ENCODE measurements at regions not wholly inside any gene's neighbourhood (a gene's known extent, or its start where the extent isn't known, plus 50 kb on each side); places are given as distances from the start of the nearest gene placed in this dataset.

DNA sequence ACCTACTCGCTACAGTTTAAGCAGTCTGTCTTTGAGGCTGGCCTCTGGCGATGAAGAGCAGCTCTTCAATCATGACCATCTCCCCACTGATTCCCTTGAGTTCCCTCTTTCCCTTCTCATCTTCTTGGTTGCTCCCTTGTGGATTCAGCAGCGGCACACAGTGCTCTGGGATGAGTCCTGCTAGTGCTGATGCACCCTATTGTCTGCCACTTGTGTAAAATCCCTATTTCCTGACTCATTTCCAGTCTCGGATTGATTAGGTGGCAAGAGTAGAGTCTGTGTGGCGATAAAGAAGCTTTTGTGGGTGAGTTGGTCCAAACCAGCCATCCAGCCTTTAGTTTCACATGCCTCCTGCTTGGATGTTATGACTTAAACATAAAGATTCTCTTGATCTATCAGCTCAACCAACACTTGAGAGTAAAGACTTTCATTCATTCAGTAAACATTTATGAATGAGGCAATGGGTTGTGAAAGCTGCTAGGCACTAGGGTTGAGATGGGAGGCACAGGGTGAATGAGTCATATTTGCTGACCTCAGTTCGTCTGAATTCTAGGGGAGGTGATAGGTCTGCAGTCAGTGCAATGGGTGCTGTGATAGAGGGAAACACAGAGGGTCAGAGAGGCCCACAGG is 219.4 kb upstream of the RAG2 start:
- Mint-ChIP-seq H3K4me3 (no peak overlapping the region), H3K27ac (no peak overlapping the region), H3K27me3 (no peaks in the 10 kb centered on the region), H3K4me1 (no peaks in the 10 kb centered on the region), H3K9me3 (no peaks in the 10 kb centered on the region), H3K36me3 (ENCODE audit: low read depth) (no peaks in the 10 kb centered on the region)
- no peak for DNase-seq
- CTCF ChIA-PET, result interaction anchor here (0.7 kb wide), 1 partner anchor 45 kb away, joined by 3 read pairs; no protein-coding TSS in a partner anchor
- POLR2A ChIA-PET, result no interaction called here

DNA sequence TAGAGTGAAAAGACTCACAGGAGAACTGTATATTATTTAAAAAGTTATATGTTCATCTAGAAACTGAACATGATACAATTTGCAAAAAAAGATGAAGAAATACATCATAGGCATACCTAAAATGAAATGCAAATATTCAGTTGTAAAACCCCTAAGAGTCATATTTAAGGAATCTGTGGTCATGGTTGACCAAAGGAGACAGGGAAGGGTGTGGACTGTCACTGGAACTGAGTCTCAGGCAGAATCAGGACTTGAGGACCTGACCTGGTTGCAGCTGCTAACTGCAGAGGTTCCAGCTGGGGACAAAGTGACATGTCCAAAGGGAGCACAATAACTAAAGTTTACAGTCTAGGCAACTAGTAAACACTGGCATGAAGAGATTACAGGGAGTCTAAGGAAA is 211.3 kb upstream of the RAG2 start:
- no peaks in the 10 kb centered on the region for H3K9me3 Mint-ChIP-seq
- no peaks in the 10 kb centered on the region for H3K27me3 Mint-ChIP-seq
- H3K4me3 Mint-ChIP-seq, result no peak overlapping the region
- no peaks in the 10 kb centered on the region for H3K36me3 Mint-ChIP-seq (ENCODE audit: low read depth)
- ChIA-PET POLR2A (no interaction called here), CTCF (interaction anchor here (1.2 kb wide), 1 partner anchor 10 kb away, joined by 4 read pairs; no protein-coding TSS in a partner anchor)
- no peaks in the 10 kb centered on the region for H3K4me1 Mint-ChIP-seq
- H3K27ac Mint-ChIP-seq, result no peak overlapping the region
- no peak for DNase-seq

DNA sequence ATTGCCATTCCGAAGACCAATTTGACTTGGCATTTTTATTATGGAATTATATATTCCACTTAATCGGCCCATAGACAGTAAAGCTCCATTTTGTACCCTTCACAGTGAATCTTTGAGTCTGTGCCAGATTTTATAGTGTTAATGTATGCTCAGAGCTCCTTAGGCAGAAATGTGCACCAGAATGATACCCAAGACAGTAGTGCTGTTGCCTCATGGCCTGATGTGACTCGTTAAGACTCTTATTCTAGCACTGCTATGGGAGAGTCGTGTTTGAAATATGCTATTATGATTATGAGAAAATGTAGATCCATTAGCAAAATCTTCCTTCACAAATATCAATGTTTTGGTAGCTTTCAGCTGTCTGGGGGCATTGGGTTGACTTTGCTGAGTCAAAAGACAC is 209.8 kb upstream of the RAG2 start:
- CTCF ChIA-PET, result no interaction called here
- H3K4me3 Mint-ChIP-seq, result no peak overlapping the region
- H3K4me1 Mint-ChIP-seq, result no peaks in the 10 kb centered on the region
- H3K27me3 Mint-ChIP-seq, result no peaks in the 10 kb centered on the region
- POLR2A ChIA-PET, result no interaction called here
- no peaks in the 10 kb centered on the region for H3K36me3 Mint-ChIP-seq (ENCODE audit: low read depth)
- no peak overlapping the region for H3K27ac Mint-ChIP-seq
- no peak for DNase-seq
- no peaks in the 10 kb centered on the region for H3K9me3 Mint-ChIP-seq

DNA sequence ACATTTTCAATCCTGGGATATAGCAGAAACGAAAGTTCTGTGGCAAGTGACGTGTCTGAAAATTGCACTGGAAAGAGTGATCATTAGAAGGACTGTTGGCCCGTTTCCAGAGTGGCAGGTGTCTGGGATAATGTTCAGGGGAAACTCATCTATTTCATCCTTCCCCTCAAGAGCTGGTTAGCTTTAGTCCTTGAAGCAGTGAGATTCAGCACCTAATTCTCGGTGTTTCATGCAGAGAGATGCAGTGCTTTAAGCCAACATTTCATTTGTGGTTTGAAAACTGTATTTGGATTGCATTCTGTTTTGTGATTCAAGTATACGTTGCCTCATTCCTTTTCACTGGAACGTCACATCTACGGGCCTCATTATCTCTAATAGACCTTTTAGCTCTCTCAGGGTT is 205.0 kb upstream of the RAG2 start:
- CTCF ChIA-PET, result interaction anchor here (0.6 kb wide), 1 partner anchor 556 kb away, joined by 3 read pairs; no protein-coding TSS in a partner anchor

DNA sequence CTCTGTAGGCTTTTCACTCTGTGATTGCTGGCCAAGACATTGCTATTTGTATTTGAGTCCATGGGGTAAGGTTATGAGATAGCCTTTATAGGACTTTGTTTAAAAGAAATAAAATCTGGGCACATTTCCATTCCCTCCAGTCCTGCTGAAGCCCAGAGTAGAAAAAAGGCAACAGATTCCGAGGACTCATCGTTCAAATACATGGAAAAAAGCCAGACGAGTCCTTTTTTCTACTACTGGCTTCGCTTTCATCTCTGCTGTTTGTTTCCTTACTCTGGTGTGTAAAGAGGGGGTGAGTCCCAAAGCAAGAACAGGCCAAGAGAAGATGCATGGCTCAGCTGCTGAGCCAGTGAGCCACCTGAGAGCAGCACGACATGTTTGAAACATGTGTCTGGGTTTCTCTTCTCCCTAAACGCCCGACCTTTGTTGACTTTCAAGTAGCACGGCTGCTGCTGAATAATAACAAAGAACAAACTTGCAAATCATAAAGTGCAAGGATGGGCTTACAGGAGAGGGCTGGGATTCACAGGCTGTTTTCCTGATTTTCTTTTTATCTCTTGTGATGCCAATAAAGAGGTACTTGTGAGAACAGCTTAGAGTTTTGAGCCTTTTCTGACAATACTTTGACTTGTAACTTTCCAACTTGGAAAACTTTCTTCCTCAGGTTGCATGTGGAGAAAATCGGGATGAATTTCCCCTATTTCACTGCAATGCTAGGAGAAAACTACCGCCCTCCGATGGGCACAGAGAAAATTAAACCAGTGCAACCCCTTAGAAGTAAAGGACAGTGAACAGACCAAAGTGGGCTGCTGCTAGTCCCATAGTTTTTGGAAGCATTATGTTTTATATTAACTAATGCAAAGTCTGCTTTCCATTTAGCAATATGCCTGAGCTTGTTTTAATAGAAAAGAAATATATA is 195.2 kb upstream of the RAG2 start:
- Mint-ChIP-seq H3K27ac (no peak overlapping the region), H3K4me3 (no peak overlapping the region), H3K4me1 (no peaks in the 10 kb centered on the region), H3K36me3 (ENCODE audit: low read depth) (no peaks in the 10 kb centered on the region), H3K9me3 (no peaks in the 10 kb centered on the region), H3K27me3 (peaks cover 16% of the 10 kb centered on the region)
- no peak for DNase-seq
- ChIA-PET POLR2A (no interaction called here), CTCF (no interaction called here)

More for the DNA sequence above, 205.0 kb upstream of the RAG2 start:
- POLR2A ChIA-PET, result no interaction called here
- H3K9me3 Mint-ChIP-seq, result no peaks in the 10 kb centered on the region
- H3K27me3 Mint-ChIP-seq, result peaks cover 4% of the 10 kb centered on the region
- no peak for DNase-seq
- H3K36me3 Mint-ChIP-seq (ENCODE audit: low read depth), result no peaks in the 10 kb centered on the region
- H3K27ac Mint-ChIP-seq, result no peak overlapping the region
- no peaks in the 10 kb centered on the region for H3K4me1 Mint-ChIP-seq
- no peak overlapping the region for H3K4me3 Mint-ChIP-seq

DNA sequence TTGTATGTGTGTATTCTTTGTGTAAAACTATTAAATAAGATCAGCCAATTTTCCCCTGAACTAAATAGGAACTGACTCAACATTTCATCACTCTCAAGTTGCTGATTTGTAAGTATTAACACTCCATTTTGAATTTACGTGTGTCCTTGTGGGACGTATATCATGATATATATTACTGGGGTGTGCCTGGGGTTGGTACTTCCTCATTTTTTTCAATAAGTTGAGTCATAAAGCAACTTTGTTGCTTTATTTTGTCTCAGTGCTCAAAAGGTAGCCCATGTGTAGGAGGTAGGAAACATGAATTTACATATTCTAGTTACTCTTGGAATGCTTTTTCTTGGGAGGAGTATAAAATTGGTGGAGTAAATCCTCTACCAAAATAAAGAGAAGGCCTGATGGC is 193.9 kb upstream of the RAG2 start:
- Mint-ChIP-seq H3K4me3 (no peak overlapping the region), H3K36me3 (ENCODE audit: low read depth) (no peaks in the 10 kb centered on the region), H3K27ac (no peak overlapping the region), H3K27me3 (peaks cover 16% of the 10 kb centered on the region), H3K4me1 (no peaks in the 10 kb centered on the region), H3K9me3 (no peaks in the 10 kb centered on the region)
- DNase-seq, result no peak
- POLR2A ChIA-PET, result no interaction called here
- CTCF ChIA-PET, result no interaction called here

DNA sequence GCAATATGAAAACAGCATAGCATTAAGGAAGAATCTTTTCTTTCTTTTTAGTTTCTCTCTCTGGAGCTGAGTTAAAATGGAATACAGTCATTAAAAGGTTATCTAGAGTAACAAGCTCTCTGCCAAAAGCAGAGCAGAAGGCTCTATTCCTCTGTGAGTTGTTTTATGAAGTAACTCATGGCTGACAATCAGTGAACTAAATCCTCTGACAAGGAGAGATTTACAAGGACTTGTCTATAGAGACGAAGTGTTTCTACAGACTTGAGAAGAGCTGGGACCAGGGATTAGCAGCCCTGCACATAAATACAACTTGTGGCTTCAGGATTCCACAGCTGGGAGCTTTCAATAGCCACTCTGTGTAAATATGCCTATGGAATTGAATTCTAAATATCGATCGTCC is 192.5 kb upstream of the RAG2 start:
- no peak for DNase-seq
- Mint-ChIP-seq H3K27ac (no peak overlapping the region), H3K4me1 (no peaks in the 10 kb centered on the region), H3K9me3 (no peaks in the 10 kb centered on the region), H3K4me3 (no peak overlapping the region), H3K27me3 (peaks cover 16% of the 10 kb centered on the region), H3K36me3 (ENCODE audit: low read depth) (no peaks in the 10 kb centered on the region)
- CTCF ChIA-PET, result no interaction called here
- POLR2A ChIA-PET, result no interaction called here

DNA sequence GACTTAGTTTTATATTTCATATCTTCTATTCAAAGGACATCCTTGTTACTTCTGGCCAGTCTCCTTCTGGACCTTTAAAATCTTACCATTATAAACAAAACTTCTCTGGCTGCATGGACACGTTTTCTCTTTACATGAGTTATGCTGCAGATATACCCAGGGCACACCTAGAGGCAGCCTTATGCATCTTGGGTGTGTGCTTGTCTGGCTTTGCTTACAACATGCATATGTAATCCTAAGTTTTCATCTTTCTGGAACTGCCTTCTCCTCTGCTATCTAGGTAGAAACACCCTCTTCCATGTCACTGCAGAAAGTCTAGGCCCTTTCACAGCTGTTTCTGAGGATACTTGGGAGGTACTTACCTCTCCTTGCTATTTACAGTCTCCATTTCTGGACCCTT is 185.8 kb upstream of the RAG2 start:
- CTCF ChIA-PET, result interaction anchor here (0.6 kb wide), 1 partner anchor 1895 kb away, joined by 4 read pairs; no protein-coding TSS in a partner anchor
- Mint-ChIP-seq H3K9me3 (no peaks in the 10 kb centered on the region), H3K27me3 (peaks cover 12% of the 10 kb centered on the region), H3K36me3 (ENCODE audit: low read depth) (no peaks in the 10 kb centered on the region), H3K4me1 (no peaks in the 10 kb centered on the region), H3K4me3 (no peak overlapping the region), H3K27ac (no peak overlapping the region)
- POLR2A ChIA-PET, result no interaction called here
- DNase-seq, result no peak

DNA sequence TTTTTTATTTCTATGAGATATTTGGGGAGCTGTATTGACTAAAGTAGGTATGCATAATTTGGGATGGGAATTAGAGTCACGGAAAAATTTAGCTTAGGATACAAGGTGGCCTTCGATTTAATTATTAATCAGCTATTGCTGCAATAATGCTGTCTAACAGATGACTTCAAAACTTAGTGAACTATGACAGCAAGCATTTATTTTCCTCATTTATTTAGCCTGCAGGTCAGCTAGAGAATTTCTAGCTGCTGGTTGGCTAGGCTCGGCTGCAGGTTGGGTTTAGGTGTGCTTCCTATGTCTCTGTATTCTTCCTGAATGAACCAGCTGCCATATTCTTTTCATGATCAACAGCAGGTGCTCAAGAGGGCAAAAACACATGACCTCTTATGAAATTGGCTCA is 181.8 kb upstream of the RAG2 start:
- ChIA-PET POLR2A (no interaction called here), CTCF (interaction anchor here (1.6 kb wide), 1 partner anchor 10 kb away, joined by 3 read pairs; no protein-coding TSS in a partner anchor)
- DNase-seq, result no peak
- no peaks in the 10 kb centered on the region for H3K36me3 Mint-ChIP-seq (ENCODE audit: low read depth)
- H3K9me3 Mint-ChIP-seq, result no peaks in the 10 kb centered on the region
- no peak overlapping the region for H3K27ac Mint-ChIP-seq
- H3K4me1 Mint-ChIP-seq, result no peaks in the 10 kb centered on the region
- peaks cover 12% of the 10 kb centered on the region for H3K27me3 Mint-ChIP-seq
- H3K4me3 Mint-ChIP-seq, result no peak overlapping the region

DNA sequence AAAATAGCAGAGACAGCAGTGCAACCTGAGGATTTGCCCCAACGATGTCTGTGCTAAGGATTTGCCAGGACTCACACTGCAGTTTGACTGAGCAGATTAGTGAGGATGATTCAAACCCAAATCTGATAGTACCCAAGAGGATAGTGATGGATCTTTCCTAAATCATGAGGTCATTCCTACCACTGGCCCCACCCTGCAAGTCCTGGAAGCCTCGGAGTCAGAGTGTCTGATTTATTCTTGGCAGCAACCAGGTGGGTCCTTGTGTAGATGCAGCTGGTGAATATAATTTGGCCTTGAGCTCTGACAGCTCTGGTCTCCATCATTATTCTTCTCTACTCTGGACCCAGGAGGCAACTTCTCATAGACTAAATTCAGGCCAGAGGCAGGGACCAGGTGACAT is 179.3 kb upstream of the RAG2 start:
- ChIA-PET CTCF (no interaction called here), POLR2A (no interaction called here)
- Mint-ChIP-seq H3K36me3 (ENCODE audit: low read depth) (no peaks in the 10 kb centered on the region), H3K9me3 (no peaks in the 10 kb centered on the region), H3K4me1 (no peaks in the 10 kb centered on the region), H3K27me3 (peaks cover 15% of the 10 kb centered on the region), H3K4me3 (no peak overlapping the region), H3K27ac (no peak overlapping the region)
- DNase-seq, result no peak

DNA sequence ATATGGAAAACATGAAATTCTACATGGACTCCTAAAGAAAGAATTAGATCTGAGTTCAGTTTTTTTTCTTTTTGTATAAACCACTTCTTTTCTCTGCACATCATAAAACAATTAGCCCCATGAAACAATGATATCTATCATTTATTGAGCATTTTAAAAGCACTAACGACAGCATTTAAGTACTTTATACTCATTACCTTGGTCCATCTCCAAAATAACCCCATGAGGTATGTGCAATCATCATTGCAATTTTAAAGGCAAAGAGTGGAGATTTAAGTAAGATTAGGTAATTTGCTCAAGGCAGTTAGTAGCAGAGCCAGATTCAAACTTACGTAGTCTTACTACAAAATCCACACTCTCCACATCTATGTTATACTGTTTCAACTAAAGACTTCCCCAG is 177.7 kb upstream of the RAG2 start:
- no peak for DNase-seq
- Mint-ChIP-seq H3K27ac (no peak overlapping the region), H3K36me3 (ENCODE audit: low read depth) (no peaks in the 10 kb centered on the region), H3K27me3 (peaks cover 11% of the 10 kb centered on the region), H3K9me3 (no peaks in the 10 kb centered on the region), H3K4me3 (no peak overlapping the region), H3K4me1 (no peaks in the 10 kb centered on the region)
- CTCF ChIA-PET, result no interaction called here
- POLR2A ChIA-PET, result no interaction called here

DNA sequence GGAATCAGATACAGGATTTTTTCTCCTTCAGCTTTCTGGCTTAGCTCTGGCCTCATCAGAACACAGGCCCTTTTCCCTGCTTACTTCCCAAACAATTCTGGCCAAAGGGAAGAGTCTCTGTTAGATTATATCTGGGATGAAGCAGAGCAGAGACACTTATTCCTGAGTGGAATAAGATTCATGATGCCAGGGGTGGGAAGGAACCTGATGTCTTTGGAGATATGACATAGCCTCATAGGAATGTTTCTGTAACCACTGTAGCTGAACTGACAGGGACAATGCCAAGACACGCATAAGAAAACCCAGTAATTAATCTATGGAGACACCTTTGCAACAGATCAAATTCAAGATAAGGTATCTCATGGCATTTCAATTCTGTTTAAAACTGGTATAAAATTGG is 177.1 kb upstream of the RAG2 start:
- CTCF ChIA-PET, result no interaction called here
- peaks cover 11% of the 10 kb centered on the region for H3K27me3 Mint-ChIP-seq

DNA sequence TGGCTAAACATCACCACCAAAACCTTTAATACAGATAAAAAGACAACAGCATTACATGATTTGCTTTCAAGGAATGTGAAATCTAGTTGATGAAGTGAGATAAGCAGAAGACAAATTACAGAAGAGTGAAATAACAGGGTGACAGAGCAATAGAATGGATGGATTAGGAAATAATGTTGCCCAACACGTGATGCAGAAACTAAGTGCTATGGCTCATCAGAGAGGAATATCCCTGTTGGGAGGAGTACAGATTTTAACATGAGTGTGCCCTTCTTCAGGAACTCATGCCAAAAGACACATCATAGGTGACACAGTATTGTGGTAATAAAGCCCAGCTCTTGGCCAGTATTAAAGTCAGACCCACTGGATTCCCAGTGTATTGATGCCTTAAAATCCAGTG is 176.6 kb upstream of the RAG2 start:
- Mint-ChIP-seq H3K4me1 (no peaks in the 10 kb centered on the region), H3K27ac (no peak overlapping the region), H3K36me3 (ENCODE audit: low read depth) (no peaks in the 10 kb centered on the region), H3K9me3 (no peaks in the 10 kb centered on the region), H3K4me3 (no peak overlapping the region), H3K27me3 (peaks cover 6% of the 10 kb centered on the region)
- CTCF ChIA-PET, result no interaction called here
- no peak for DNase-seq
- POLR2A ChIA-PET, result no interaction called here

More for the DNA sequence above, 177.1 kb upstream of the RAG2 start:
- POLR2A ChIA-PET, result no interaction called here
- H3K4me1 Mint-ChIP-seq, result no peaks in the 10 kb centered on the region
- H3K27ac Mint-ChIP-seq, result no peak overlapping the region
- no peaks in the 10 kb centered on the region for H3K36me3 Mint-ChIP-seq (ENCODE audit: low read depth)
- H3K4me3 Mint-ChIP-seq, result no peak overlapping the region
- no peaks in the 10 kb centered on the region for H3K9me3 Mint-ChIP-seq
- no peak for DNase-seq

DNA sequence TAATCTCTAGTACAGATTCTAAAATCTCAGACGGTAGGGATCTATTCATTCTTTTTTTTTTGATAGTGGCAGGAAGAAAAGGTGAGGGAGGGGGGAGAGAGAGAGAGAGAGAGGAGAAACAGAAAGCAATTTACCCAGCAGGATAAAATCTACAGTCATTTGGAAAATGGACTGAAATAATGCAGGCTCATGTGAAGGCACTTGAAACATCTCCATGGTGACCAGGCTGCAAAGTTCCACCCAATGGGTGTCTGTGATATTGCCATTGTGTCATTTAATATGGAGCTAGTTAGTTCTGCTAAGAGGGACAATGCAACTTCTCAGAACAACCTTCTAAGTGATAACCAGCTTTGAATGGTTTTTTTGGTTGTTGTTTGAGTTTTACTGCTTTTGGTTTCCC is 165.2 kb upstream of the RAG2 start:
- ChIA-PET POLR2A (no interaction called here), CTCF (no interaction called here)
- H3K4me3 Mint-ChIP-seq, result no peak overlapping the region
- peaks cover 2% of the 10 kb centered on the region for H3K27me3 Mint-ChIP-seq
- peaks cover 3% of the 10 kb centered on the region for H3K9me3 Mint-ChIP-seq
- H3K4me1 Mint-ChIP-seq, result peaks cover 4% of the 10 kb centered on the region
- DNase-seq, result no peak
- H3K36me3 Mint-ChIP-seq (ENCODE audit: low read depth), result no peaks in the 10 kb centered on the region
- H3K27ac Mint-ChIP-seq, result no peak overlapping the region
